Endothelial cell of umbilical vein (primary cell): ENCODE measurements at regions not wholly inside any gene's neighbourhood (a gene's known extent, or its start where the extent isn't known, plus 50 kb on each side); places are given as distances from the start of the nearest gene placed in this dataset.

Experiments
- BruUV-seq: library from RNA; stranded (reverse); fragments of 400-500 nt; replicated peaks from 2 replicates; lab custom pipeline; 2021; lab: Mats Ljungman, UMichigan
- CTCF ChIA-PET: fragments of 300-600, 350-600 bp; sonication (Branson Sonifier 250); formaldehyde crosslinking; loops from one replicate; lab custom pipeline; 2021; ENCODE audit warnings: antibody characterized with exemption, inconsistent platforms; lab: Charles Lee
- POLR2A ChIA-PET: fragments of 300-600, 350-600 bp; sonication (Branson Sonifier 250); formaldehyde crosslinking; loops from one replicate; lab custom pipeline; 2021; ENCODE audit warnings: antibody characterized with exemption, inconsistent platforms; lab: Charles Lee
- DNase-seq: peaks from one replicate; pipeline ENCODE4 v3.0.0-alpha.2; 2011; ENCODE audit warnings: low read depth, low spot score
- FAIRE-seq: peaks from 2 replicates; lab custom pipeline; 2011; peaks lifted over from hg19 to GRCh38; lab: Jason Lieb, UNC
- H2AFZ ChIP-seq: 2 replicates; pipeline ENCODE4 v1.6.0; 2012; ENCODE audit warnings: low read depth, low read length, control low read depth, inconsistent platforms
- H3K27ac ChIP-seq: 2 replicates; pipeline ENCODE4 v1.5.1; 2011; ENCODE audit warnings: low read depth, mild to moderate bottlenecking, control low read depth, low read length, moderate library complexity; ENCODE audit not compliant: insufficient read depth
- H3K27me3 ChIP-seq, 2 experiments: 2 replicates each; pipeline versions ENCODE4 v1.6.0 to v1.6.1; 2011; ENCODE audit warnings: low read length in 2 of 2, mixed read lengths in 1 of 2; ENCODE audit not compliant: control insufficient read depth in 2 of 2, insufficient read depth in 2 of 2
- H3K36me3 ChIP-seq, 2 experiments: 2 replicates in 1 of 2; 3 replicates in 1 of 2; pipeline ENCODE4 v1.5.1; 2011; ENCODE audit warnings: low read length in 2 of 2, mild to moderate bottlenecking in 1 of 2, moderate library complexity in 1 of 2; ENCODE audit not compliant: control insufficient read depth in 2 of 2, insufficient read depth in 2 of 2; ENCODE audit errors: extremely low read depth in 1 of 2
- H3K4me1 ChIP-seq: 3 replicates; pipeline ENCODE4 v1.5.1; 2011; ENCODE audit warnings: mild to moderate bottlenecking, low read length; ENCODE audit not compliant: control insufficient read depth, insufficient read depth; ENCODE audit errors: extremely low read depth
- H3K4me2 ChIP-seq: 2 replicates; pipeline ENCODE4 v1.6.1; 2011; ENCODE audit warnings: low read length, control low read depth, mixed read lengths; ENCODE audit not compliant: insufficient read depth
- H3K4me3 ChIP-seq, 3 experiments: fragments of 200-600 bp in 1 of 3; sonication (generic), shearing (Covaris generic) in 1 of 3; replicated peaks in 1 of 3; 2 replicates each; pipeline ENCODE4 v1.5.1; 2011 to 2016; ENCODE audit warnings: control low read depth in 3 of 3, low read length in 3 of 3, mild to moderate bottlenecking in 2 of 3, inconsistent platforms in 1 of 3, low read depth in 1 of 3, moderate library complexity in 1 of 3; ENCODE audit not compliant: insufficient read depth in 1 of 3
- H3K79me2 ChIP-seq: 2 replicates; pipeline ENCODE4 v1.6.0; 2012; ENCODE audit warnings: low read length, inconsistent platforms; ENCODE audit not compliant: control insufficient read depth, insufficient read depth
- H3K9ac ChIP-seq: replicated peaks from 2 replicates; pipeline ENCODE3; 2011; ENCODE audit warnings: low read length, control low read depth; ENCODE audit not compliant: insufficient read depth; ENCODE audit errors: extremely low read depth
- H3K9me1 ChIP-seq: replicated peaks from 3 replicates; pipeline ENCODE4 v1.6.0; 2011; ENCODE audit warnings: mild to moderate bottlenecking, low read length; ENCODE audit not compliant: control insufficient read depth, insufficient read depth; ENCODE audit errors: extremely low read depth
- H3K9me3 ChIP-seq: replicated peaks from 2 replicates; pipeline ENCODE4 v1.5.1; 2012; ENCODE audit warnings: low read length, inconsistent platforms; ENCODE audit not compliant: control insufficient read depth, insufficient read depth
- H4K20me1 ChIP-seq: replicated peaks from 2 replicates; pipeline ENCODE3; 2011; ENCODE audit warnings: mild to moderate bottlenecking, low read length; ENCODE audit not compliant: control insufficient read depth, insufficient read depth; ENCODE audit errors: extremely low read depth
- CTCF ChIP-seq, 2 donors: IDR thresholded peaks; 1 replicate in 1 of 2; 2 replicates in 1 of 2; pipeline ENCODE4 v1.5.1; 2011; ENCODE audit warnings: low read length in 2 of 2, mild to moderate bottlenecking in 2 of 2, moderate library complexity in 2 of 2, control low read depth in 1 of 2, inconsistent platforms in 1 of 2, low read depth in 1 of 2; ENCODE audit not compliant: insufficient read depth in 1 of 2; ENCODE audit errors: extremely low read depth in 1 of 2
- FOS ChIP-seq: IDR thresholded peaks from 2 replicates; pipeline ENCODE4 v1.6.1; 2011; ENCODE audit warnings: mild to moderate bottlenecking, low read length, moderate library complexity, borderline replicate concordance; ENCODE audit not compliant: insufficient read depth
- GATA2 ChIP-seq: IDR thresholded peaks from 2 replicates; pipeline ENCODE4 v1.7.0; 2011; ENCODE audit warnings: low read depth, mild to moderate bottlenecking, moderate library complexity, mixed read lengths, low read length; ENCODE audit not compliant: insufficient read length, insufficient read depth
- JUN ChIP-seq: IDR thresholded peaks from 2 replicates; pipeline ENCODE4 v1.6.1; 2011; ENCODE audit warnings: borderline replicate concordance, low read depth; ENCODE audit not compliant: insufficient read length, insufficient read depth
- POLR2AphosphoS5 ChIP-seq: IDR thresholded peaks from 2 replicates; pipeline ENCODE4 v1.6.1; 2012; ENCODE audit warnings: low read depth, mild to moderate bottlenecking, control low read depth, low read length, moderate library complexity; ENCODE audit not compliant: insufficient read depth
- dilution Hi-C: fragments of 300-500 bp; cut with MboI; formaldehyde crosslinking; loops from one replicate; pipeline ENCODE4 v1.15.0; 2019; ENCODE audit warnings: low sequenced_read_pairs; ENCODE audit not compliant: extremely low pct_ligation_motif_present
- intact Hi-C: fragments of 100-400 bp; cut with micrococcal nuclease; formaldehyde crosslinking; loops from one replicate; pipeline ENCODE4 v1.10.0; 2022
- TF ChIP-seq, protein P1 (sequence below): IDR thresholded peaks from 2 replicates; pipeline ENCODE4 v1.6.1; 2011; ENCODE audit not compliant: insufficient read depth, insufficient read length

DNA sequence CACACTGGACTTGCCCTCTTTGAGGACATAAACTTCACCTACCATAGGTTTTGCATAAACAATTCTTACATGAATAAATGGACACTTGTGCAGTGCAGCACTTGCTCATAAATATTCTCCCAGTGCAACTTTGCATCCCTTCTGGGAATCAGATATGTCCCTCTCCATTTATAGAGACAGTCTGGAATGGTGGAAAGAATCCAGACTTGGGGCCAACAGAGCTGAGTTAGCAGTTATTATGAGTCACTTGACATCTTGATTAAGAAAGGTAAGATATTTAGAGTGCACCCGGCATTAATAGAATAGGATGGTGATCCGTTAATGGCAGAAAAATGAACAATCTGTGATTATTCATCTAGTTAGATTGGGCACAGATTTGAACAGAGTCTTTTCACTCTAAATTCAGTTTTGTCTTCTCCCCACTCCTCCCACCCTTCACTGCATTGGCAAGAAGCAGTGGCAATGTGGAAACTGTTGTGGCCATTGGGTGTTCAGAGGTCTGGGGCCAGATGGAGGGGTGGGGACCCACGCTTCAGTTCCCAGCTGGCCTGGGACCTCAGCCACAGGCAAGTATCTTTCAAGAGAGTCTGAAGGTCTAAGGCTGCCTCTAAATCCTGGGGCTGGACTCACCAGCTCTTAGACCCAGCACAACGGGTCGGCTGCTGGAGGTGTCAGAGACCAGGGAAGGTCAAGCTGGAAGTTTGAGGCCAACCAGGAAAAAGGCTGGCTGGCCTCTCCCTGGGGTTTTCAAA lies 58.9 kb upstream of the KY start:
- Histone ChIP-seq H3K36me3 (no peaks in the 10 kb centered on the region), H3K9me3 (no peaks in the 10 kb centered on the region), H2AFZ (no peak overlapping the region), H3K9me1 (no peaks in the 10 kb centered on the region), H3K27ac (no peak overlapping the region), H3K79me2 (no peaks in the 10 kb centered on the region), H3K27me3 (no peaks in the 10 kb centered on the region), H3K9ac (no peak overlapping the region), H4K20me1 (no peaks in the 10 kb centered on the region), H3K4me1 (peaks cover 17% of the 10 kb centered on the region), H3K4me3 (no peak overlapping the region), H3K4me2 (no peak overlapping the region)
- dilution Hi-C loops (no loop called here), intact Hi-C loops (no loop called here)
- BruUV-seq, result no TSS peak
- TF ChIP-seq JUN, result no peak
- TF ChIP-seq, protein P1, sequence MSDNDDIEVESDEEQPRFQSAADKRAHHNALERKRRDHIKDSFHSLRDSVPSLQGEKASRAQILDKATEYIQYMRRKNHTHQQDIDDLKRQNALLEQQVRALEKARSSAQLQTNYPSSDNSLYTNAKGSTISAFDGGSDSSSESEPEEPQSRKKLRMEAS, result no peak
- no peak for TF ChIP-seq FOS
- no peak for TF ChIP-seq POLR2AphosphoS5
- TF ChIP-seq CTCF (IDR thresholded peaks at IDR 0.05; ENCODE audit: extremely low read depth in 1 of 2, insufficient read depth in 1 of 2, low read depth in 1 of 2, low read length in 2 of 2), result no peak
- TF ChIP-seq GATA2, result no peak
- ChIA-PET POLR2A (no interaction called here), CTCF (no interaction called here)
- no peak for DNase-seq
- FAIRE-seq, result no peak
